ENCODE measurements at regions not wholly inside any gene's neighbourhood (a gene's known extent, or its start where the extent isn't known, plus 50 kb on each side); places are given as distances from the start of the nearest gene placed in this dataset.

GRCh38 chr3:72352176-72352575 is 496.1 kb downstream of the SHQ1 start:
- no peak for TF ChIP-seq CTCF (IDR thresholded peaks at IDR 0.05; ENCODE audit: insufficient read depth, low read length, poor library complexity, severe bottlenecking)
- no peak for DNase-seq (ENCODE audit: extremely low read depth, insufficient read length)
- H3K27me3 ChIP-seq (replicated peaks; ENCODE audit: control insufficient read depth, insufficient read depth, low read length) = no peaks in the 10 kb centered on the region
- no peak overlapping the region for H3K4me3 ChIP-seq (replicated peaks; ENCODE audit: low read depth, low read length)
- H3K36me3 ChIP-seq (ENCODE audit: control insufficient read depth, insufficient read depth, low read length) = no peaks in the 10 kb centered on the region

GRCh38 chr3:72351536-72351935 is 496.7 kb downstream of the SHQ1 start:
- no peaks in the 10 kb centered on the region for H3K27me3 ChIP-seq (replicated peaks; ENCODE audit: control insufficient read depth, insufficient read depth, low read length)
- H3K4me3 ChIP-seq (replicated peaks; ENCODE audit: low read depth, low read length) = no peak overlapping the region
- no peak for TF ChIP-seq CTCF (IDR thresholded peaks at IDR 0.05; ENCODE audit: insufficient read depth, low read length, poor library complexity, severe bottlenecking)
- no peak for DNase-seq (ENCODE audit: extremely low read depth, insufficient read length)
- no peaks in the 10 kb centered on the region for H3K36me3 ChIP-seq (ENCODE audit: control insufficient read depth, insufficient read depth, low read length)

- H3K27me3 ChIP-seq (replicated peaks; ENCODE audit: control insufficient read depth, insufficient read depth, low read length) = no peaks in the 10 kb centered on the region
- no peak for DNase-seq (ENCODE audit: extremely low read depth, insufficient read length)
- H3K36me3 ChIP-seq (ENCODE audit: control insufficient read depth, insufficient read depth, low read length) = no peaks in the 10 kb centered on the region
- H3K4me3 ChIP-seq (replicated peaks; ENCODE audit: low read depth, low read length) = no peak overlapping the region
- no peak for TF ChIP-seq CTCF (IDR thresholded peaks at IDR 0.05; ENCODE audit: insufficient read depth, low read length, poor library complexity, severe bottlenecking)
Measured at GRCh38 chr3:72350761-72351505, 497.3 kb downstream of the SHQ1 start.

- no peak for TF ChIP-seq CTCF (IDR thresholded peaks at IDR 0.05; ENCODE audit: insufficient read depth, low read length, poor library complexity, severe bottlenecking)
- no peak for DNase-seq (ENCODE audit: extremely low read depth, insufficient read length)
- no peak overlapping the region for H3K4me3 ChIP-seq (replicated peaks; ENCODE audit: low read depth, low read length)
- no peaks in the 10 kb centered on the region for H3K36me3 ChIP-seq (ENCODE audit: control insufficient read depth, insufficient read depth, low read length)
- H3K27me3 ChIP-seq (replicated peaks; ENCODE audit: control insufficient read depth, insufficient read depth, low read length) = no peaks in the 10 kb centered on the region
Measured at GRCh38 chr3:72348357-72348756, 499.9 kb downstream of the SHQ1 start.

GRCh38 chr3:72347819-72348319 is 500.4 kb downstream of the SHQ1 start:
- no peaks in the 10 kb centered on the region for H3K36me3 ChIP-seq (ENCODE audit: control insufficient read depth, insufficient read depth, low read length)
- peak; percentile 40 for DNase-seq (ENCODE audit: extremely low read depth, insufficient read length)
- H3K4me3 ChIP-seq (replicated peaks; ENCODE audit: low read depth, low read length) = no peak overlapping the region
- no peaks in the 10 kb centered on the region for H3K27me3 ChIP-seq (replicated peaks; ENCODE audit: control insufficient read depth, insufficient read depth, low read length)
- TF ChIP-seq CTCF (IDR thresholded peaks at IDR 0.05; ENCODE audit: insufficient read depth, low read length, poor library complexity, severe bottlenecking) = no peak
